GM10248 (cell line): ENCODE measurements at regions not wholly inside any gene's neighbourhood (a gene's known extent, or its start where the extent isn't known, plus 50 kb on each side); places are given as distances from the start of the nearest gene placed in this dataset.
"Not testable (repeated sequence)": the region's sequence is repeated elsewhere in the genome, so short reads cannot be mapped to it uniquely, and the experiment has no call there.

Experiments
- CTCF ChIA-PET: fragments of 300-600 bp; sonication (Branson Sonifier 250); formaldehyde crosslinking; extraction: SDS; loops from one replicate; lab custom pipeline; 2021; ENCODE audit warnings: antibody characterized with exemption; lab: Yijun Ruan, JAX
- POLR2A ChIA-PET: fragments of 350-650 bp; sonication (Branson Sonifier 250); formaldehyde crosslinking; extraction: SDS; loops from one replicate; lab custom pipeline; 2020; ENCODE audit warnings: antibody characterized with exemption; lab: Yijun Ruan, JAX
- DNase-seq: peaks from one replicate; pipeline ENCODE4 v3.0.0; 2012; ENCODE audit errors: extremely low spot score
- TF ChIP-seq, protein P1 (sequence below): IDR thresholded peaks from 2 replicates; pipeline ENCODE4 v1.5.1; 2012; ENCODE audit warnings: mild to moderate bottlenecking, low read depth; ENCODE audit errors: extremely low read depth, missing control alignments, control extremely low read depth

- no peak for DNase-seq
- TF ChIP-seq, protein P1, sequence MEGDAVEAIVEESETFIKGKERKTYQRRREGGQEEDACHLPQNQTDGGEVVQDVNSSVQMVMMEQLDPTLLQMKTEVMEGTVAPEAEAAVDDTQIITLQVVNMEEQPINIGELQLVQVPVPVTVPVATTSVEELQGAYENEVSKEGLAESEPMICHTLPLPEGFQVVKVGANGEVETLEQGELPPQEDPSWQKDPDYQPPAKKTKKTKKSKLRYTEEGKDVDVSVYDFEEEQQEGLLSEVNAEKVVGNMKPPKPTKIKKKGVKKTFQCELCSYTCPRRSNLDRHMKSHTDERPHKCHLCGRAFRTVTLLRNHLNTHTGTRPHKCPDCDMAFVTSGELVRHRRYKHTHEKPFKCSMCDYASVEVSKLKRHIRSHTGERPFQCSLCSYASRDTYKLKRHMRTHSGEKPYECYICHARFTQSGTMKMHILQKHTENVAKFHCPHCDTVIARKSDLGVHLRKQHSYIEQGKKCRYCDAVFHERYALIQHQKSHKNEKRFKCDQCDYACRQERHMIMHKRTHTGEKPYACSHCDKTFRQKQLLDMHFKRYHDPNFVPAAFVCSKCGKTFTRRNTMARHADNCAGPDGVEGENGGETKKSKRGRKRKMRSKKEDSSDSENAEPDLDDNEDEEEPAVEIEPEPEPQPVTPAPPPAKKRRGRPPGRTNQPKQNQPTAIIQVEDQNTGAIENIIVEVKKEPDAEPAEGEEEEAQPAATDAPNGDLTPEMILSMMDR = no peak
- ChIA-PET CTCF (no interaction called here), POLR2A (no interaction called here)
Observed at GRCh38 chr2:89831641-89832498, 1140.4 kb downstream of the RPIA start.

GRCh38 chr2:89833116-89833779 lies 1141.8 kb downstream of the RPIA start:
- no peak for DNase-seq
- TF ChIP-seq, protein P1 = no peak
- ChIA-PET CTCF (no interaction called here), POLR2A (no interaction called here)

GRCh38 chr2:89833780-89834117 lies 1142.3 kb downstream of the RPIA start:
- DNase-seq = no peak
- ChIA-PET POLR2A (no interaction called here), CTCF (no interaction called here)
- TF ChIP-seq, protein P1 = no peak

DNA sequence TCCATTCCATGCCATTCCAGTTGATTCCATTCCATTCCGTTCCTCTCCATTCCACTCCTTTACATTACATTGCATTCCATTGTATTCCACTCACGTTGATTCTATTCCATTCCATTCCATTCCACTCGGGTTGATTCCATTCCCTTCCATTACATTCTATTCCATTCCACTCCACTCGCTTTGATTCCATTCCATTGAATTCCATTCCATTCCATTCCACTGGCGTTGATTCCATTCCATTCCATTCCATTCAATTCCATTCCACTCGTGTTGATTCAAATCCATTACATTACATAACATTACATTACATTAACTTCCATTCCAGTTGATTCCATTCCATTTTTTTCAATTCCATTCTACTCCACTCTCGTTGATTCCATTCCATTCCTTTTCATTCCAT lies 1142.8 kb downstream of the RPIA start:
- no peak for DNase-seq
- ChIA-PET POLR2A (no interaction called here), CTCF (no interaction called here)
- TF ChIP-seq, protein P1 = no peak

DNA sequence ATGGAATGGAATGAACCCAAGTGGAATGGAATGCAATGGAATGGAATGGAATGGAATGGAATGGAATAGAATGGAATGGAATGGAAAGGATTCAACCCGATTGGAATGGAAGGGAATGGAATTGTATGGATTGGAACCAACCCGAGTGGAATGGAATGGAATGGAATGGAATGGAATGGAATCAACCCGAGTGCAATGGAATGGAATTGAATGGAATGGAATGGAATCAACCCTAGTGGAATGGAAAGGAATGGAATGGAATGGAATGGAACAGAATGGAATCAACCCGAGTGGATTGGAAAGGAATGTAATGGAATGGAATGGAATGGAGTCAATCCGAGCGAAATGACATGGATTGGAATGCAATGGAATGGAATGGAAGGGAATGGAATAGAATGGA lies 1144.9 kb downstream of the RPIA start:
- POLR2A ChIA-PET, DNase-seq, CTCF ChIA-PET: not testable (repeated sequence)

DNA sequence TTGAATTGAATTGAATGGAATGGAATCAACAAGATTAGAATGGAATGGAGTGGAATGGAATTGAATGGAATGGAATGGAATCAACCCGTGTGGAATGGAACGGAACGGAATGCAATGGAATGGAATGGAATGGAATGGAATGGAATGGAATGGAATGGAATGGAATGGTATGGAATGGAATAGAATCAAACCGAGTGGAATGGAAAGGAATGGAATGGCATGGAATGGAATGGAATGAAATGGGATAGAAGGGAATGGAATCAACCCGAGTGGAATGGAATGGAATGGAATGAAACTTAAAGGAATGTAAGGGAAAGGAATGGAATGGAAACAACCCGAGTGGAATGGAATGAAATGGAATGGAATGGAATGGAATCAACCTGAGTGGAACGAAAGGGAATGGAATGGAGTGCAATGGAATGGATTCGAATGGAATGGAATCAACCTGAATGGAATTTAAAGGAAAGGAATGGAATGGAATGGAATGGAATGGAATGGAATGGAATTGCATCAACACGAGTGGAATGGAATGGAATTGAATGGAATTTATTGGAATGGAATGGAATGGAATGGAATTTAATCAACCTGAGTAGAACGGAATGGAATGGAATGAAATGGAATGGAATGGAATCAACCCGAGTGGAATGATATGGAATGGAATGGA lies 1146.6 kb downstream of the RPIA start:
- POLR2A ChIA-PET = no interaction called here
- CTCF ChIA-PET = no interaction called here
- no peak for DNase-seq
- TF ChIP-seq, protein P1 = no peak

GRCh38 chr2:89840175-89840574 lies 1148.7 kb downstream of the RPIA start:
- DNase-seq, CTCF ChIA-PET, POLR2A ChIA-PET: not testable (repeated sequence)

- POLR2A ChIA-PET, DNase-seq, CTCF ChIA-PET: not testable (repeated sequence)
Observed at GRCh38 chr2:89840781-89841475, 1149.5 kb downstream of the RPIA start.
